NOMO-1 (cell line): ENCODE measurements at regions not wholly inside any gene's neighbourhood (a gene's known extent, or its start where the extent isn't known, plus 50 kb on each side); places are given as distances from the start of the nearest gene placed in this dataset.
A peak's percentile ranks its signal among the peaks of the same experiment; 100 is the strongest.

Experiments
- DNase-seq, 2 experiments: peaks; one replicate each; lab custom pipeline; 2025; ENCODE audit not compliant: unreplicated experiment in 2 of 2; lab: John Stamatoyannopoulos, UW

DNA sequence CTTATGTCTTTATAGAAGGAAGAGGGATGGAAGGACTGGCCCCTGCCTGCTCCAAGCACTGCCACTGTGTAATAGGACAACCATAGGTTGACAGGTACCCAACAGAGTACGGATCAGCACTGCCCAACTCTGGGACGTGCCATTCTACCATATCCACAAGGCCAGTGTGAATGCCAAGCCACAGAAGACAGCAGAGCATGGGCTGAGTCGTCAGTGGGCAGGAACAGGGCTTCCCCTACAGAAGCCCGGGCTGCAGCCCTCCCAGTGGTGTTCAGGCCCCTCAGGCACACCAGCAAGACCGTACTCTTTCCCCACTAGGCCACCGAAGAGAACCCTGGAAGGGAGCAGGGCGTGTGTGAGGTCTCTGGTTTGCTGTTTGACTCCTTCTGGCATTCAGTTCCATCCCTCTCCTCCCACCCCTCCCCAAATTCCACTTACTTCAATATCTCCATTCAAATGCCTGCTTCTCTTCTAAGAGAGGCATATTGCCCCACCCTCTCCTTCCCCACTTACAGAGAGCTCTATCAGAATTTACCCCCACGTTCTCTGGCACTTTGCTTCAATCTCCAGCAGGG is 209.4 kb downstream of the FOXO1 start:
- DNase-seq, result no peak

DNA sequence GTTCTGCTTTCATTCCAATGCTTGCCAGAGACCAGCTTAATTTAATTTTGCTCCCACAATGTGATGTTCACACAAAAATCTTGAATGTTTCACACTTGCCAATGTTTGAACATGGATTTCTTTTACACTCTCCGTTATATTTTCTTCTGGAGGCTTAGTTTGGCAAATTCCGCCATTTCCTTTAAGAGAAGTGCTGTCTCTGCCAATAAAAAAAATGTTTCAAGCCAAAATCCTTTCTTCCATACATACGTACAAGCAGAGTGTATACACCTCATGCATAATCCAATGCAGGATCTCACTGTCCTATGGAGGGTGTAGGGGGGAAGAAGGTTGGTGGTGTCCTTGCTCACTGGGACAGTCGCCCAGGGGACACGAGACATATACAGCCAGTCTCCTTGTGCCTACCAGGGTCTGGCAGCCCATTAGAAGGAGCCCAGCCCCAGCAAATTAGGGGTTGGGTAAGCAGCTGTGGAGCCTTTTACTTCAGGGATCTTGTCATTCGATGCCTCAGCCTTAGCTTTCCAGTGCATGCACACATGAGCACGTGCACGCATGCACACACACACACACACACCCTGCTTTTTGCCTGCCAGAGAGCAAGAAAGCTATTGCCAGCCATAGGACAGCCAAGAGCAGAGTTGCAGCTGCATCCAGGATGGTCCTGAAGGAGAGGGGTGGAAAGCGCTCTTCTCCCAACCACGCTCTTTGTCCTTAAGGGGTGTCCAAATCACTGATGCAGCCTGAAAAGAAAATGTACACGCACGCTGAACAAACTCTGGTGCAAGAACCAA is 208.3 kb downstream of the FOXO1 start:
- DNase-seq, result no peak

DNA sequence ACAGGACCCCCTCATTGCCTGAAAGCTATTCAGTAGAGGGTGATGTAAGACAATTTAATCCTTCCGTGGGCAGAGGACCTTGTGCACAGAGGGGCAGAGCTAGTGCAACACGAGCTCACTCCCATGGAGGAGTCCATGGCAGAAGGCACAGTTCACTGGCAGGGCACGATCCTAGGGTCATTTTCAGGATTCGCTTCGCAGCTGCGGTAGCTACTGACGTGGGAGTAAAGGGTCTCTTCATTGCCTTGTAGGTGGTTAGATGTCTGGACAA is 207.8 kb downstream of the FOXO1 start:
- no peak for DNase-seq

GRCh38 chr13:40460116-40460515 is 206.3 kb downstream of the FOXO1 start:
- no peak for DNase-seq

DNA sequence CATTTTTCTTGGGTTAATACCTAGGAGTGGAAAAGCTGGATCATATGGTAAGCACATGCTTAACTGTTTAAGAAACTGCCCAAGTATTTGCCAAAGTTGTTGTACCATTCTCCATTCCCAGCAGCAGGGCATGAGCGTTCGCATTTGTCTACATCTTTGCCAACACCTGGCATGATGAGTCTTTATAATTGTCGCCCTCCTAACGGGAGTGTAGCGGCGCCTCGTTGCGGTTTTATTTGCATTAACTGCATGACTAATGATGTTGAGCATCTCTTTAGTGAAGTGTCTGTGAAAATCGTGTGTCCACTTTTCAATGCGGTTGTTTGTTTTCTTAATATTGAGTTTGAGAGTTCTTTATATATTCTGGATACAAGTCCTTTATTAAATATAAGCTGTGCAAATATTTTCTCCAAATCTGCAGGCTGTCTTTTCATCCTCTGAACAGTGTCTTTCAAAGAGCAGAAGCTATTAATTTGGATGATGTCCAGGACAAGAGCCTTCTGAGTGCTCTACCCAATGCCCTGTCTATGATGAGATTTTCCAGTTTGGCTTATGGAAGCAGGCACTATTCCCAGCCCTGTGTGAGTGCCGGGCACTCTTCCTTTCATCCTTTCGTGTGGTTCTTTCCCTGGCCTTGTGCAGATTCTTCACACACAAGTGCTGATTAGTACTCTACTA is 202.0 kb downstream of the FOXO1 start:
- DNase-seq, result no peak

DNA sequence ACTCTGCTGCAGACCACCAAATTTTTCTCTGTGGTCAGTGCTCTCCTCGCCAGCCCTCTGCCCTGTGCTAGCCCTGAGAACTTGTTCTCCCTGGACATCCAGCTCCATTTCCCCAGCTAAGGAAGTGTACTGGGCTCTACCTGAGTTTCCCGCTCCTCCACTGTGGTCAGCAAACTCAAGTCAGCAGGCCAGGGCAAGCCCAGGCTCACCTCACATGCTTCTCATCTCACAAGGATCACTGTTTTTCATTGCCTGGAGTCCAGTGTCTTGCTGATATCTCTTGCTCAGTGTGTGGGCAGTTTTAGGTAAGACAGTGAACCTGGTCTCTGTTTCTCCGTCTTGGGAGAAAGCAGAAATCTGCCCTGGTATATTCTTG is 201.4 kb downstream of the FOXO1 start:
- no peak for DNase-seq

DNA sequence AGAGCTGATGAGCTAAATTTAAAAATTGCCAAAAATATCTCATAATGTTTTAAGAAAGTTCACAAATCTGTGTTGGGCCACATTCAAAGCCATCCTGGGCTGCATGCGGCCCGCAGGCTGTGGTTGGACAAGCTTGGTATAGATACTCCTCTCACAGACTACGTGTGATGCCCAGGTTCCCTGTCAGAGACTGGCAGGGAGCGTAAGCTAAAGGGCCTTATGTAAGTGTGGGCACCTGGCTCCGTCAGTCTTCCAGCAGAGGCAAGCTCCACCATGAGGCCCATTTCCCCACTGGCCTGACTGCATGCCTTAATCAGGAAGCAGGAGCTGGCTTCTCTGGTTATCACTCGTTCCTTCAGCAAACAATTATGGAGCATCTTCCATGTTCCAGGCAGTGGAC is 200.2 kb downstream of the FOXO1 start:
- DNase-seq, result no peak

DNA sequence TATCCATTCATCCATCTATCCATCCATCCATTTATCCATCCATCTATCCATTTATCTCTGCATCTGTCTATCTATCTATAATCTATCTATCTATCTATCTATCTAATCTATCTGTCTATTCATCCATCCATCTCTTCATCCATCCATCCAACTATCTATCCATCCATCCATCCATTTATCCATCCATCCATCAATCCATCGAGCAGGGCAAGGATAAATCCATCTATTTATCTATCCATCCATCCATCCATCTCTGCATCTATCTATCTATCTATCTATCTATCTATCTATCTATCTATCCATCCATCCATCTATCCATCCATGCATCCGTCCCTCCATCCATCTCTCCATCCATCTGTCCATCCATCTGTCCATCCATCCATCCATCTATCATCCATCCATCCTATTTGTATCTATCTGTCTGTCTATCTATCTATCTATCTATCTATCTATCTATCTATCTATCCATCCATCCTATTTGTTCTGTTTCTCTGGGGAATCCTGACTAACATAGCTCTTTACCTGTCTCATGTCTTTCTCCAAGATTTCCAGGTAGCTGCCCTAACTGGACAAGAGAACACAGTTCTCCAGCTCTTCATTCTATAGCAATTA is 198.1 kb downstream of the FOXO1 start:
- DNase-seq, result no peak

DNA sequence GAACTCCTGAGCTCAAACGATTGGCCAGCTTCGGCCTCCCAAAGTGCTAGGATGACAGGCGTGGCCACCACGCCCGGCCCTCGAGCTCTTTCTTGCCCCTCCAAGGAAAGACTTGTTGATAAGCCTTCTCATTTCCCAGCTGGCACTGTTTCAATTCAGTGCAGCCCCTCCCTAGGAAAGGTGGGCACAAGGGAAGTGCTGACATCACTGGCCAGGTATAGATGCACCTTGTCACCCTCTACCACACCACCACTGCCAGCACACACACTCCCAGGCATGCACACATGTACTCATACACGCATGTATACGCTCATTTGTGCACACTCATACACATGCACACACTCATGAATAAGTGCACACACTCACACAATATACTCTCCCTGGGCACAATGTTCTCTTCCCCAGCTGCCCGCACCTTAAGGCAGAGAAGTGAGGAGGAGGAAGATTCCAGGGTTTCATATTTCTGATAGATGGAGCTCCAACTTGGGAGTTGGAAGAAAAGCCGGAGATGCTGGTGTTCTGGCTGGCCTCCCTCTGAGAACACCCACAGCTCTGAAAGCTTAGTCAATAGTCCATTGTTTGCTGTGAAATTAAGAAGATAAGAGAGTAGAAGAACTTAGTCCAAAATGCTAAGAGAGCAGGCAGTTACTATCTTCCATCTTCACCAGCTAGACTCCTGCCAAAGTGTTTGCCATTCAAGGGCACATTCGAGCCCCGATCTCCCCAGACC is 196.7 kb downstream of the FOXO1 start:
- no peak for DNase-seq

- DNase-seq, result no peak
Observed at GRCh38 chr13:40470660-40471059, 195.8 kb downstream of the FOXO1 start.

DNA sequence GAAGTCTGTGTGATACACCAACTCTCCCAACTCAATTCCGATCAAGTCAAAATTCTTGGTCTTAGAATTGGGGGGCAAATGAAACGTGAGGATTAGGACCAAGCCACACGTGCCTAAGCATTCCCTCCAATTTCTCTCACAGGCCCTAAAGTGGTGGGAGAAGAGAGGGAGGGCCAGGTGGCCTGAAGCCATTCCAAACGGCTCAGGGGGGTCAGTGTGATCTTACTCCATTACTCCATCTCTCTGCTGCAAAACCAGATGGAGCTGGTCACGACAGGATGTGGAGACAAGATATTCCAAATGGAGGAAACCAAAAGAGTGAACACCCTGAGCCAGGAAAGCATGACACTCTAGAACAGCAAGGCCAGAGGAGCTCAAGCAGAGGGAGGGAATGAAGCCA is 195.4 kb downstream of the FOXO1 start:
- DNase-seq, result no peak

DNA sequence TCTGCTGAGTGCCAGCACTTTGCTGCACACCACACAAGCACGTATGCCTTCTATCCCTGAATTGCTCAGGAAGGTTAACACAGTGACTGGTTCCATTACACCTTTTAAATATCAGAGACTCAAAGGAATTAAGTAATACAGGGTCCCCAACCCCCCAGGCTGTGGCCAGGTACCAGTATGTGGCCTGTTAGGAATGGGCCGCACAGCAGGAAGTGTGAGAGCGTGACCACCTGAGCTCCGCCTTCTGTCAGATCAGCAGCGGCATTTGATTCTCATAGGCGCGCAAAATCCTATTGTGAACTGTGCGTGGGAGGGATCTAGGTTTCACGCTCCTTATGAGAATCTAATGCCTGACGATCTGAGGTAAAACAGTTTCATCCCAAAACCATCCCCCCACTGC is 194.5 kb downstream of the FOXO1 start:
- DNase-seq, result no peak

- no peak for DNase-seq
Observed at GRCh38 chr13:40472427-40473220, 193.8 kb downstream of the FOXO1 start.

DNA sequence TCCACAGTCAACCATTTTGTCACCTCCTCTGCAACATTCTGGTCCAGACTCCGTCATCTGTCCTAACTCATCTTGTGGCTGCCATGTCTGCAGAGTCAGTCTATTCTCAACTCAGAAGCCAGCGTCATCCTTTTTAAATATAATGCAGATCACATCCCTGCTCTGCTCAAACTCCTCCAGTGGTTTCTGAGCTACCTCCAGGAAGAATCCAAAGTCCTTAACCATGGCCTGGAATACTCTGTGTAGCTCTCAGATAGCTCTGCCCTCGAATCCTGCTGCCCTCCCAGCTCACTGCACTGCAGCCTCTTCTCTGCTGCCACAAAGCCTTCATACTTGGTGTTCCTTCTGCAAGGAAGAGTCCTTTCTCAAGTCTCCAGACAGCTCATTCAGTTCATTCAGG is 190.8 kb downstream of the FOXO1 start:
- DNase-seq, result no peak

- no peak for DNase-seq
Observed at GRCh38 chr13:40476175-40476958, 190.1 kb downstream of the FOXO1 start.

- peak in 1 of 2 experiments; percentile 66 for DNase-seq
Observed at GRCh38 chr13:40477623-40478608, 188.5 kb downstream of the FOXO1 start.

GRCh38 chr13:40478775-40479174 is 187.7 kb downstream of the FOXO1 start:
- DNase-seq, result no peak

GRCh38 chr13:40479196-40479845 is 187.1 kb downstream of the FOXO1 start:
- DNase-seq, result no peak
